ENCODE measurements at regions not wholly inside any gene's neighbourhood (a gene's known extent, or its start where the extent isn't known, plus 50 kb on each side); places are given as distances from the start of the nearest gene placed in this dataset.
"Not testable (repeated sequence)": the region's sequence is repeated elsewhere in the genome, so short reads cannot be mapped to it uniquely, and the experiment has no call there.

- H3K4me3 ChIP-seq (ENCODE audit: low read depth, low read length): no peak overlapping the region
- TF ChIP-seq CTCF (conservative IDR thresholded peaks at IDR 0.05; ENCODE audit: low read depth, low read length): no peak
- DNase-seq (ENCODE audit: low read depth): no peak
Observed at GRCh38 chr4:189592890-189593289, 347.8 kb upstream of the FRG1 start.

GRCh38 chr4:189597341-189597740, 343.3 kb upstream of the FRG1 start:
- no peak for TF ChIP-seq CTCF (conservative IDR thresholded peaks at IDR 0.05; ENCODE audit: low read depth, low read length)
- no peak overlapping the region for H3K4me3 ChIP-seq (ENCODE audit: low read depth, low read length)
- no peak for DNase-seq (ENCODE audit: low read depth)

GRCh38 chr4:189600264-189600663, 340.4 kb upstream of the FRG1 start:
- no peak for TF ChIP-seq CTCF (conservative IDR thresholded peaks at IDR 0.05; ENCODE audit: low read depth, low read length)

GRCh38 chr4:189600718-189601435, 339.8 kb upstream of the FRG1 start:
- no peak for DNase-seq (ENCODE audit: low read depth)
- no peak overlapping the region for H3K4me3 ChIP-seq (ENCODE audit: low read depth, low read length)
- TF ChIP-seq CTCF (conservative IDR thresholded peaks at IDR 0.05; ENCODE audit: low read depth, low read length): no peak

More at GRCh38 chr4:189600264-189600663, 340.4 kb upstream of the FRG1 start:
- no peak overlapping the region for H3K4me3 ChIP-seq (ENCODE audit: low read depth, low read length)
- no peak for DNase-seq (ENCODE audit: low read depth)

- not testable (repeated sequence) for H3K4me3 ChIP-seq (ENCODE audit: low read depth, low read length); DNase-seq (ENCODE audit: low read depth)
Observed at GRCh38 chr4:189602827-189603226, 337.8 kb upstream of the FRG1 start.

GRCh38 chr4:189610571-189610970, 330.1 kb upstream of the FRG1 start:
- not testable (repeated sequence) for DNase-seq (ENCODE audit: low read depth); H3K4me3 ChIP-seq (ENCODE audit: low read depth, low read length)

GRCh38 chr4:189613207-189613606, 327.5 kb upstream of the FRG1 start:
- DNase-seq (ENCODE audit: low read depth): no peak
- no peak for TF ChIP-seq CTCF (conservative IDR thresholded peaks at IDR 0.05; ENCODE audit: low read depth, low read length)
- no peak overlapping the region for H3K4me3 ChIP-seq (ENCODE audit: low read depth, low read length)

GRCh38 chr4:189615217-189615663, 325.4 kb upstream of the FRG1 start:
- H3K4me3 ChIP-seq (ENCODE audit: low read depth, low read length): no peak overlapping the region
- TF ChIP-seq CTCF (conservative IDR thresholded peaks at IDR 0.05; ENCODE audit: low read depth, low read length): no peak
- DNase-seq (ENCODE audit: low read depth): no peak

- not testable (repeated sequence) for H3K4me3 ChIP-seq (ENCODE audit: low read depth, low read length); DNase-seq (ENCODE audit: low read depth)
Observed at GRCh38 chr4:189617741-189618140, 322.9 kb upstream of the FRG1 start.

GRCh38 chr4:189619441-189620250, 321.0 kb upstream of the FRG1 start:
- not testable (repeated sequence) for DNase-seq (ENCODE audit: low read depth); H3K4me3 ChIP-seq (ENCODE audit: low read depth, low read length)

GRCh38 chr4:189622574-189622973, 318.1 kb upstream of the FRG1 start:
- not testable (repeated sequence) for DNase-seq (ENCODE audit: low read depth)

More at GRCh38 chr4:189622574-189622973, 318.1 kb upstream of the FRG1 start:
- not testable (repeated sequence) for H3K4me3 ChIP-seq (ENCODE audit: low read depth, low read length)
